H9 (cell line): ENCODE measurements at regions not wholly inside any gene's neighbourhood (a gene's known extent, or its start where the extent isn't known, plus 50 kb on each side); places are given as distances from the start of the nearest gene placed in this dataset.

Source experiments
- DNase-seq: peaks from one replicate; pipeline ENCODE4 v3.0.0-alpha.2; 2017
- H2AFZ ChIP-seq: one replicate; pipeline ENCODE4 v1.6.1; 2013; ENCODE audit warnings: mild to moderate bottlenecking, low read length, control low read depth, moderate library complexity
- H2AK5ac ChIP-seq: 2 replicates; pipeline ENCODE4 v1.6.1; 2013; ENCODE audit warnings: low read length, control low read depth, mixed read lengths; ENCODE audit not compliant: insufficient read length
- H2BK120ac ChIP-seq: one replicate; pipeline ENCODE4 v1.6.1; 2013; ENCODE audit warnings: low read depth, mild to moderate bottlenecking, low read length, control low read depth, inconsistent platforms; ENCODE audit not compliant: poor library complexity, severe bottlenecking
- H2BK12ac ChIP-seq: 2 replicates; pipeline ENCODE4 v1.6.1; 2013; ENCODE audit warnings: low read length, control low read depth, mixed read lengths, low read depth; ENCODE audit not compliant: insufficient read length
- H2BK15ac ChIP-seq: 2 replicates; pipeline ENCODE4 v1.6.1; 2013; ENCODE audit warnings: low read depth, low read length, control low read depth
- H2BK20ac ChIP-seq: one replicate; pipeline ENCODE4 v1.6.1; 2013; ENCODE audit warnings: low read depth, mild to moderate bottlenecking, low read length, control low read depth, inconsistent platforms; ENCODE audit not compliant: poor library complexity, severe bottlenecking
- H2BK5ac ChIP-seq: 2 replicates; pipeline ENCODE4 v1.6.1; 2013; ENCODE audit warnings: low read length, control low read depth, mixed read lengths; ENCODE audit not compliant: insufficient read length
- H3K14ac ChIP-seq: 2 replicates; pipeline ENCODE4 v1.6.1; 2013; ENCODE audit warnings: low read length, control low read depth; ENCODE audit not compliant: insufficient read depth
- H3K18ac ChIP-seq: 2 replicates; pipeline ENCODE4 v1.6.1; 2013; ENCODE audit warnings: low read depth, mild to moderate bottlenecking, mixed read lengths, low read length, control low read depth; ENCODE audit not compliant: insufficient read length
- H3K23ac ChIP-seq: 2 replicates; pipeline ENCODE4 v1.6.1; 2013; ENCODE audit warnings: low read length, control low read depth, mixed read lengths, low read depth; ENCODE audit not compliant: insufficient read length
- H3K23me2 ChIP-seq: 2 replicates; pipeline ENCODE4 v1.6.1; 2013; ENCODE audit warnings: low read depth, mild to moderate bottlenecking, mixed read lengths, low read length, control low read depth; ENCODE audit not compliant: insufficient read length, poor library complexity, severe bottlenecking
- H3K27ac ChIP-seq: 2 replicates; pipeline ENCODE4 v1.5.1; 2013; ENCODE audit warnings: low read length, control low read depth, mixed read lengths, low read depth; ENCODE audit not compliant: insufficient read length
- H3K27me3 ChIP-seq: 2 replicates; pipeline ENCODE4 v1.6.1; 2013; ENCODE audit warnings: low read length, control low read depth, inconsistent platforms; ENCODE audit not compliant: insufficient read depth
- H3K4ac ChIP-seq: 2 replicates; pipeline ENCODE4 v1.6.1; 2013; ENCODE audit warnings: low read depth, mild to moderate bottlenecking, control low read depth, inconsistent platforms, low read length, moderate library complexity
- H3K4me1 ChIP-seq: 2 replicates; pipeline ENCODE4 v1.6.1; 2013; ENCODE audit warnings: low read length, control low read depth, inconsistent platforms; ENCODE audit not compliant: insufficient read depth
- H3K4me2 ChIP-seq: 2 replicates; pipeline ENCODE4 v1.6.1; 2013; ENCODE audit warnings: low read length, control low read depth, mixed read lengths; ENCODE audit not compliant: insufficient read length, insufficient read depth
- H3K56ac ChIP-seq: 2 replicates; pipeline ENCODE4 v1.6.1; 2013; ENCODE audit warnings: low read depth, mild to moderate bottlenecking, mixed read lengths, low read length, control low read depth; ENCODE audit not compliant: insufficient read length
- H3K79me1 ChIP-seq: 2 replicates; pipeline ENCODE4 v1.6.1; 2013; ENCODE audit warnings: low read depth, mild to moderate bottlenecking, moderate library complexity, low read length, control low read depth, inconsistent platforms; ENCODE audit not compliant: insufficient read depth, poor library complexity, severe bottlenecking
- H3K79me2 ChIP-seq: 2 replicates; pipeline ENCODE4 v1.6.1; 2013; ENCODE audit warnings: low read length, control low read depth, inconsistent platforms; ENCODE audit not compliant: insufficient read depth
- H3K9ac ChIP-seq: 2 replicates; pipeline ENCODE4 v1.6.1; 2013; ENCODE audit warnings: low read length, control low read depth, mixed read lengths; ENCODE audit not compliant: insufficient read length; ENCODE audit errors: extremely low read depth
- H3K9me3 ChIP-seq: one replicate; pipeline ENCODE4 v1.6.1; 2013; ENCODE audit warnings: low read depth, low read length, inconsistent platforms; ENCODE audit not compliant: control insufficient read depth
- H3T11ph ChIP-seq: one replicate; pipeline ENCODE4 v1.6.1; 2013; ENCODE audit warnings: mild to moderate bottlenecking, low read length, control low read depth, inconsistent platforms
- H4K20me1 ChIP-seq: one replicate; pipeline ENCODE4 v1.6.1; 2013; ENCODE audit not compliant: control insufficient read depth, insufficient read length, insufficient read depth
- H4K5ac ChIP-seq: 2 replicates; pipeline ENCODE4 v1.6.1; 2013; ENCODE audit warnings: low read depth, mild to moderate bottlenecking, mixed read lengths, low read length, control low read depth; ENCODE audit not compliant: insufficient read length
- H4K8ac ChIP-seq: replicated peaks from 2 replicates; pipeline ENCODE4 v1.6.1; 2013; ENCODE audit warnings: low read length, control low read depth, mixed read lengths, low read depth; ENCODE audit not compliant: insufficient read length
- H4K91ac ChIP-seq: 2 replicates; pipeline ENCODE4 v1.6.1; 2013; ENCODE audit warnings: low read depth, mild to moderate bottlenecking, moderate library complexity, mixed read lengths, low read length, control low read depth; ENCODE audit not compliant: insufficient read length
- H3K27ac Mint-ChIP-seq, 3 experiments: 2 replicates in 2 of 3; 3 replicates in 1 of 3; pipeline ENCODE4 v1.8.0; 2020 to 2021; ENCODE audit warnings: mixed read lengths in 3 of 3, mild to moderate bottlenecking in 1 of 3, moderate library complexity in 1 of 3
- H3K27me3 Mint-ChIP-seq: 2 replicates; pipeline ENCODE4 v1.8.0; 2021; ENCODE audit warnings: low read depth, mild to moderate bottlenecking, moderate library complexity, mixed read lengths
- H3K36me3 Mint-ChIP-seq, 3 experiments: 2 replicates in 2 of 3; 3 replicates in 1 of 3; pipeline ENCODE4 v1.8.0; 2020 to 2021; ENCODE audit warnings: low read depth in 3 of 3, mixed read lengths in 3 of 3; ENCODE audit not compliant: insufficient read depth in 1 of 3
- H3K4me1 Mint-ChIP-seq, 2 experiments: 2 replicates each; pipeline ENCODE4 v1.8.0; 2020; ENCODE audit warnings: mixed read lengths in 2 of 2
- H3K4me3 Mint-ChIP-seq, 2 experiments: 2 replicates in 1 of 2; 3 replicates in 1 of 2; pipeline ENCODE4 v1.8.0; 2020 to 2021; ENCODE audit warnings: mild to moderate bottlenecking in 2 of 2, mixed read lengths in 2 of 2, moderate library complexity in 1 of 2
- H3K9me3 Mint-ChIP-seq, 2 experiments: 2 replicates in 1 of 2; 3 replicates in 1 of 2; pipeline ENCODE4 v1.8.0; 2020; ENCODE audit warnings: mild to moderate bottlenecking in 2 of 2, mixed read lengths in 2 of 2, moderate library complexity in 1 of 2
- CTCF ChIP-seq: fragments of 200-600 bp; sonication (generic); conservative IDR thresholded peaks from 3 replicates; pipeline ENCODE4 v1.8.0; 2021; ENCODE audit warnings: antibody characterized with exemption, mild to moderate bottlenecking
- WGBS: extraction: QIAGEN DNeasy Blood & Tissue Kit; methylation state at CpG from one replicate; pipeline ENCODE4 v1.1.7; 2013; ENCODE audit warnings: missing lambda C conversion rate, low lambda C conversion rate, mixed read lengths; ENCODE audit not compliant: insufficient read length; ENCODE audit errors: extremely low coverage; 5-methylcytosine and 5-hydroxymethylcytosine counted together

- H2AFZ ChIP-seq, result no peak overlapping the region
- peak; percentile 89 for TF ChIP-seq CTCF
- no peaks in the 10 kb centered on the region for H3K27me3 ChIP-seq
- H3K79me2 ChIP-seq, result no peaks in the 10 kb centered on the region
- no peak overlapping the region for H3K4me2 ChIP-seq
- peak; percentile 74 for DNase-seq
- H4K91ac ChIP-seq, result no peak overlapping the region
- H3K4me1 Mint-ChIP-seq, result peaks cover 7 to 9% of the 10 kb centered on the region in 2 experiments
- H3K27me3 Mint-ChIP-seq, result no peaks in the 10 kb centered on the region
- no peak overlapping the region for H3K56ac ChIP-seq
- no peak overlapping the region for H3K27ac Mint-ChIP-seq
- H3K36me3 Mint-ChIP-seq, result no peaks in the 10 kb centered on the region
- H3K14ac ChIP-seq, result no peak overlapping the region
- no peaks in the 10 kb centered on the region; the same call in 1 of the 2 replicates for H3K4me1 ChIP-seq
- H2BK12ac ChIP-seq, result no peak overlapping the region
- H3K23me2 ChIP-seq, result no peaks in the 10 kb centered on the region
- H2BK20ac ChIP-seq, result no peak overlapping the region
- no peak overlapping the region for H2BK15ac ChIP-seq
- no peak overlapping the region for H3K9ac ChIP-seq
- no peak overlapping the region for H4K8ac ChIP-seq
- H3K79me1 ChIP-seq, result no peaks in the 10 kb centered on the region
- H3K23ac ChIP-seq, result no peak overlapping the region
- H3K9me3 Mint-ChIP-seq, result no peaks in the 10 kb centered on the region
- H3T11ph ChIP-seq, result no peak overlapping the region
- H2AK5ac ChIP-seq, result no peak overlapping the region
- no peak overlapping the region for H3K4me3 Mint-ChIP-seq
- H4K5ac ChIP-seq, result no peak overlapping the region
- no peak overlapping the region for H3K18ac ChIP-seq
- no peaks in the 10 kb centered on the region for H3K9me3 ChIP-seq
- no peaks in the 10 kb centered on the region for H4K20me1 ChIP-seq
- H2BK5ac ChIP-seq, result no peak overlapping the region
- no peak overlapping the region for H3K27ac ChIP-seq
- no CpG with 5 or more reads among the region's 8 CpGs for WGBS
- H3K4ac ChIP-seq, result no peak overlapping the region
- H2BK120ac ChIP-seq, result no peak overlapping the region
Measured at GRCh38 chr2:198296665-198297308, 492.4 kb downstream of the PLCL1 start.
